Cardiac fibroblast (primary cell): ENCODE measurements at regions not wholly inside any gene's neighbourhood (a gene's known extent, or its start where the extent isn't known, plus 50 kb on each side); places are given as distances from the start of the nearest gene placed in this dataset.
"Not testable (repeated sequence)": the region's sequence is repeated elsewhere in the genome, so short reads cannot be mapped to it uniquely, and the experiment has no call there.

Experiments
- DNase-seq, 2 donors: peaks; one replicate each; pipeline versions ENCODE4 v3.0.0 to v3.0.0-alpha.2; 2010; ENCODE audit warnings: low read depth in 2 of 2
- H3K4me3 ChIP-seq, 2 donors: replicated peaks in 1 of 2; 1 replicate in 1 of 2; 2 replicates in 1 of 2; pipeline ENCODE4 v1.5.1; 2011; ENCODE audit warnings: low read depth in 2 of 2, low read length in 2 of 2, mild to moderate bottlenecking in 2 of 2, moderate library complexity in 1 of 2
- TF ChIP-seq, protein P1 (sequence below): IDR thresholded peaks from one replicate; pipeline ENCODE4 v1.5.1; 2011; ENCODE audit warnings: low read depth, mild to moderate bottlenecking, low read length, inconsistent platforms

DNA sequence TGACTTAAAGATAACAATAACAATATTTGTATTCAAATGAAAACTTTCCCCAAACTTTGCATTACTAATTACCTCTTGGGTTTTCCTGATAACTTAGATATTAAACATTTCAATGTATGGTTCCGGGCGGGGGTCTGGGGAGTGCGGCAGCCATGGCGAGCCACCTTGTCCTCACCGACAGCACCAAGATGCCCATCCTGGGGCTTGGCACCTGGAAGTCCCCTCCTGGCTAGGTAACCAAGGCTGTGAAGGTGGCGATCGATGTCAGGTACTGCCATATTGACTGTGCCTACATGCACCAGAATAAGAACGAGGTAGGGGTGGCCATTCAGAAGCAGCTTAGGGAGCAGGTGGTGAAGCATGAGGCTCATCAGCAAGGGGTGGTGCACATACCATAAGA is 478.7 kb downstream of the CNTN3 start:
- TF ChIP-seq, protein P1, sequence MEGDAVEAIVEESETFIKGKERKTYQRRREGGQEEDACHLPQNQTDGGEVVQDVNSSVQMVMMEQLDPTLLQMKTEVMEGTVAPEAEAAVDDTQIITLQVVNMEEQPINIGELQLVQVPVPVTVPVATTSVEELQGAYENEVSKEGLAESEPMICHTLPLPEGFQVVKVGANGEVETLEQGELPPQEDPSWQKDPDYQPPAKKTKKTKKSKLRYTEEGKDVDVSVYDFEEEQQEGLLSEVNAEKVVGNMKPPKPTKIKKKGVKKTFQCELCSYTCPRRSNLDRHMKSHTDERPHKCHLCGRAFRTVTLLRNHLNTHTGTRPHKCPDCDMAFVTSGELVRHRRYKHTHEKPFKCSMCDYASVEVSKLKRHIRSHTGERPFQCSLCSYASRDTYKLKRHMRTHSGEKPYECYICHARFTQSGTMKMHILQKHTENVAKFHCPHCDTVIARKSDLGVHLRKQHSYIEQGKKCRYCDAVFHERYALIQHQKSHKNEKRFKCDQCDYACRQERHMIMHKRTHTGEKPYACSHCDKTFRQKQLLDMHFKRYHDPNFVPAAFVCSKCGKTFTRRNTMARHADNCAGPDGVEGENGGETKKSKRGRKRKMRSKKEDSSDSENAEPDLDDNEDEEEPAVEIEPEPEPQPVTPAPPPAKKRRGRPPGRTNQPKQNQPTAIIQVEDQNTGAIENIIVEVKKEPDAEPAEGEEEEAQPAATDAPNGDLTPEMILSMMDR, result no peak
- DNase-seq, result no peak
- H3K4me3 ChIP-seq, result no peak overlapping the region

DNA sequence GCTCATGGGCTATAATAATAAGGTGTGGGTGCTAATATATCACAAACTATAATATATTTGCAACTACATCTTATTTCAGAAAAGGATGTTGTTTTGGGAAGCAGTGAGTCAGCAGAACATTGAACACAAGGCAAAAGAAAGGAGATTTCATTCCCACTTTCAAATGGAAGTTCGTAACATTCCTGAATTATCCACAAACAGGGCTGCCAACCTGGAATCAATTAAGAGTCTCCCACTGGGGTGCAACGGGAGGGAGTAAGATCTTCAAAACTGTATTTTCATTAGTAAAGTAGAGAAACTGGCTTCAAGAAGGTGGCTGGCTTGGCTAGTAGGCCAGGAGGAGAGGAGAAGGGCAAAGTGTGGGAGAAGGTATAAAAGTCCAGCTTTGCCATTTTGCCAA is 479.6 kb downstream of the CNTN3 start:
- TF ChIP-seq, protein P1, result no peak
- H3K4me3 ChIP-seq, result no peak overlapping the region
- DNase-seq, result no peak

DNA sequence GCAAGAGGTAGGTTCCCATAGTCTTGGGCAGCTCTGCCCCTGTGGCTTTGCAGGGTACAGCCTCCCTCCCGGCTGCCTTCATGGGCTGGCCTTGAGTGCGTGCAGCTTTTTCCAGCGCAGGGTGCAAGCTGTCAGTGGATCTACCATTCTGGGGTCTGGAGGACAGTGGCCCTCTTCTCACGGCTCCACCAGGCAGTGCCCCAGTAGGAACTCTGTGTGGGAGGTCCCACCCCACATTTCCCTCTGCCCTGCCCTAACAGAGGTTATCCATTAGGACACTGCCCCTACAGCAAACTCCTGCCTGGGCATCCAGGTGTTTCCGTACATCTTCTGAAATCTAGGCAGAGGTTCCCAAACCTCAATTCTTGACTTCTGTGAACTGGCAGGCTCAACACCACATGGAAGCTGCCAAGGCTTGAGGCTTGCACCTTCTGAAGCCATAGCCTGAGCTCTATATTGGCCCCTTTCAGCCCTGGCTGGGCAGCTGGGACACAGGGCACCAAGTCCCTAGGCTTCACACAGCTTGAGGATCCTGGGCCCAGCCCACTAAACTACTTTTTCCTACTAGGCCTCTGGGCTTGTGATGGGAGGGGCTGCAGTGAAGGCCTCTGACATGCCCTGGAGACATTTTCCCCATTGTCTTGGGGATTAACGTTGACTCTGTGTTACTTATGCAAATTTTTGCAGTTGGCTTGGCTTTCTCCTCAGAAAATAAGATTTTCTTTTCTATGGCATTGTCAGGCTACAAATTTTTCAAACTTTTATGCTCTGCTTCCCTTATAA is 482.7 kb downstream of the CNTN3 start:
- H3K4me3 ChIP-seq, DNase-seq: not testable (repeated sequence)

DNA sequence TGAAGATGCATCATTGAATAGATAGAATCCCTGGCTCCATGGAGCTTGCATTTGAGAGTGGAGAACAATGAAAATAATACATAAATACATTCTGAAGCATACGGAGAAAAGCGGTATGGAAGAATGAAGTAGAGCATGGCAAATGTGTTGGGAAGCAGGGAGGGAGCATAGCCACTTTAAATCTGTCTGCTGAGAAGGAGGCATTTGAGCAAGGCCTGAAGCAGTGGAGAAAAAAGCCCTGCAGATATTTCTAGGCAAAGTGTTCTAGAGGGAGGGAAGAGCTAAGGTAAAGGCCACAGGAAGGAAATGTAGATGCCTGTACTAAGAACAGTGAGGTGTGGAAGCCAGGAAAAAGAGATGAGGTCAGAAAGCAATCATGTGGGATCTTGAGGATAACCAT is 484.8 kb downstream of the CNTN3 start:
- TF ChIP-seq, protein P1, result no peak
- no peak for DNase-seq

DNA sequence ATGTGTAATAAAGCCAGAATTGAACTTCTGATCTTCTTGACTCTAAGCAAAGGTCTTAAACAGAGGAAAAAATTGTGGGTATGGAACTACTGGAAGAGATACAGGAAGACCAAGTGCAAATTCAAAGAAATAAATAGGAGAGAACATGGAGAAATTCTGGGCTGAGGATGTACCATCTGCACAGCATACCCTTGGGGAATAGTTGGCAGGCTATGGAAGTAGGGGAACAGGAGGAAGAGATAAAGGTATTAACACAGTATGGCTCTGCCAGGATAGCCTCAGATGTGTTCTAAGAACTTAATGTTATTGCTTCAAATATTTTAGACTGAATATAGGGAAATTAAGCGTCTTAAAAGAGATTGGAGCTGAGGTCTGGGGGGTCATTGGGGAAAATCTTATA is 485.4 kb downstream of the CNTN3 start:
- no peak for DNase-seq
- H3K4me3 ChIP-seq, result no peak overlapping the region
- TF ChIP-seq, protein P1, result no peak

More for the DNA sequence above, 484.8 kb downstream of the CNTN3 start:
- H3K4me3 ChIP-seq, result no peak overlapping the region

DNA sequence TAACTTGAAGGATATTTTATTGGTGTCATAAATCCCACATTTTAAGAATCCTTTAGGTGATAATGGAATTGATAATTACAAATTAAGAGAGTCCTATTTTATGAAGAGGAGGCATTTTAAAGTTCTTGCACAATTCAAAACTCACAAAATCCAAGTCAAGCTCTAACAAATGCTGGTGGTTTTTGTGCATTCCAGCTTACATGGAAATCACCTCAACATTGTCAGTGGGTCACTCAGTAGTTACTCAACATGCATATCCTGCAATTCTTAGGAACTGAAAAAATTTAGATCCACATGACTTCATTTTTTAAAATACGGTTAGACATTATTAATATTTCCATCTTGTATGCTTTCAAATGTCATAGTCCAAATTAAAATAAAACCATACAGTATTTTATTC is 487.2 kb downstream of the CNTN3 start:
- no peak for DNase-seq
- H3K4me3 ChIP-seq, result no peak overlapping the region
- TF ChIP-seq, protein P1, result no peak

DNA sequence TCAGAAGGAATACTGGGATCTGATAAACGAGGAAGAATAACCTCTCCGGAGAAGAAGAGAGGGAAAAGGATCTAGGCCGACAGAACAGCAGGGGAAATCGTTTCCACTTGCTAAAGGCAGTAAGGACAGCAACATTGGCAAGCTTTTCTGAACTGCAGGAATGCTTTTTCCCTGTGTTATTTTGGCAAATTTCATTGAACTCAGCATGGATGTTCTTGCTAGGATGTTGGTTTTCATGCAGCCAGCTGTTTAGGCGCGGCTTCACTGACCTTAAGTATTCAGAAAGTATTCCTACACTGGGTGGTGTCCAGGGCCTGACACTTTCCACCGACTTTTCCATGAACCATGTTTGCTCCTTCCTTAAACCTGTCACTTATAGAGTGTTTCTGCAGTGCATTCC is 489.7 kb downstream of the CNTN3 start:
- DNase-seq, result no peak
- TF ChIP-seq, protein P1, result no peak
- no peak overlapping the region for H3K4me3 ChIP-seq
